ENCODE measurements at regions not wholly inside any gene's neighbourhood (a gene's known extent, or its start where the extent isn't known, plus 50 kb on each side); places are given as distances from the start of the nearest gene placed in this dataset.

DNA sequence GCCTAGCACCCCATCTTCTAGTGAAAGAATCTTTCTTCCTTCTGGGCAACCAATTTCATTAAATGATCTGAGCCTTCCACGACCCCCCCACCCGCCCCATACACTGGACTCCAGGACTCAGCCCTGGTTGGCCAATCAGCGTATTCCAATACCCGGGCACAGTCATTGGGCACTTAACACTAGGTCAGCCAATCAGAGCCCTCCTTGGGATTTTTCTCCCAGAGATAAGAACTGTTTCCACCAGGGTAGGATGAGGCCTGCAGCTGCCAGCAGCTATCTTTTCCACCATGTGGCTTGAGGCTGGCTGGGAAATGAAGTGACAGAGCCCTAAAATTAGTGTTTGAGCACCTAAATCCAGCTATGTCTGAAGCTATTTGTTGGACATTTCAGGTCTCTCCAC lies 418.8 kb downstream of the BCOR start:
- Histone ChIP-seq H3K4me2 (no peak overlapping the region), H3K4me1 (ENCODE audit: control insufficient read depth in 1 of 2, insufficient read depth in 2 of 2, low read depth in 1 of 2, low read length in 1 of 2) (peaks cover 0 to 15% of the 10 kb centered on the region in 2 experiments; a peak in 1 of 4 replicates), H3K9ac (no peak overlapping the region), H3F3A (replicated peaks; ENCODE audit: insufficient read depth) (no peaks in the 10 kb centered on the region), H3K9me2 (no peaks in the 10 kb centered on the region), H2AFZ (ENCODE audit: low read depth) (no peak overlapping the region), H3K9me3 (no peaks in the 10 kb centered on the region), H3K27ac (ENCODE audit: low read depth in 2 of 2, low read length in 1 of 2) (peak overlapping the region in 1 of 2 experiments; percentile 62; a peak in 1 of 4 replicates), H3K36me3 (replicated peaks in 1 of 2; ENCODE audit: control insufficient read depth in 1 of 2, insufficient read depth in 2 of 2, low read length in 1 of 2) (no peaks in the 10 kb centered on the region), H4K20me1 (ENCODE audit: insufficient read depth) (no peaks in the 10 kb centered on the region), H3K27me3 (ENCODE audit: insufficient read depth) (no peaks in the 10 kb centered on the region; the same call in 1 of the 2 replicates), H3K4me3 (ENCODE audit: low read depth in 2 of 2, low read length in 1 of 2) (no peak overlapping the region), H3K79me2 (ENCODE audit: insufficient read depth) (no peaks in the 10 kb centered on the region)
- CTCF ChIA-PET: interaction anchor here (1.3 kb wide), 1 partner anchor 11 kb away, joined by 3 read pairs; no protein-coding TSS in a partner anchor
- peak; percentile 32 for DNase-seq
- TF ChIP-seq PBX3 (IDR thresholded peaks at IDR 0.05) (no peak), RAD21 (IDR thresholded peaks at IDR 0.05; ENCODE audit: low read length) (no peak), RFX5 (IDR thresholded peaks at IDR 0.05; ENCODE audit: low read length) (peak; percentile 67; the same call in 1 of the 2 replicates)
- WGBS (ENCODE audit: low lambda C conversion rate): 39% methylated on average over 4 of the region's 4 CpGs
- POLR2A ChIA-PET: interaction anchor here (0.5 to 1.1 kb wide), 2 partner anchors 9 to 11 kb away, joined by 4 to 5 read pairs; no protein-coding TSS in a partner anchor

DNA sequence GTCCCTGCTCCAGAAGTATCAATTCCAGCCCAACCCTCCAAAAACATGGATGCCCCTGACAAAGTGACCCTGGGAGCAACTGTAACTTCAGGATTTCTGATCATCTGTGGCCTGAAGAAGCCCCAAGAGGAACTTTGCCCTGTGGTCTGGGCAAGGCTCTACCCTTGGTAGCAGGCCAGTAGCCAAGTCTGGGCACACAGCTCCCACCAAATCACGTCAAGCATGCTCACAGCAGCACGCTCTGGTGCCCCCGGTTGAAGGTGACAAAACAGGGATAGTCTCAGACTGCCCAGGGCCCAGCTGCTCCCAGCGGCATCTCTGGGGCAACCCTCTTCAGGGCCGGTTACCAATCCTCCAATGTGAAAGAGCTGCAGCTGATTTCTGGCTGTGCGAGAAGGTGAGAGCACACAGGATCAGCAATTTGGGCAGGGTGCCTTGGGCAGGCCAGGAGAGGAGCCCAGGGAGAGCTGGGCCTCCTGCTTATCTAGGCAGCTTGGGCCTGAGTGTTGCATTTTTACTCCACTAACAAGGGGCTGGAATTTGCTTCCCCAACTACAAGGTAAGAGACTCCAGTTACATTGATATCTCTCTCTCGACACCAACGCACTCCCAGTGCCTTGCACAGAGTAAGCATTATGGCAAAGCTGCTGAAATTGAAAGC lies 418.1 kb downstream of the BCOR start:
- Histone ChIP-seq H3K9me3 (no peaks in the 10 kb centered on the region), H3K27me3 (ENCODE audit: insufficient read depth) (no peaks in the 10 kb centered on the region; the same call in 1 of the 2 replicates), H4K20me1 (ENCODE audit: insufficient read depth) (no peaks in the 10 kb centered on the region), H3K4me3 (ENCODE audit: low read depth in 2 of 2, low read length in 1 of 2) (no peak overlapping the region), H3F3A (replicated peaks; ENCODE audit: insufficient read depth) (no peaks in the 10 kb centered on the region), H3K4me2 (no peak overlapping the region), H3K27ac (ENCODE audit: low read depth in 2 of 2, low read length in 1 of 2) (peak overlapping the region in 1 of 2 experiments; percentile 58; a peak in 1 of 4 replicates), H3K79me2 (ENCODE audit: insufficient read depth) (no peaks in the 10 kb centered on the region), H3K9ac (no peak overlapping the region), H3K9me2 (no peaks in the 10 kb centered on the region), H3K36me3 (replicated peaks in 1 of 2; ENCODE audit: control insufficient read depth in 1 of 2, insufficient read depth in 2 of 2, low read length in 1 of 2) (no peaks in the 10 kb centered on the region), H3K4me1 (ENCODE audit: control insufficient read depth in 1 of 2, insufficient read depth in 2 of 2, low read depth in 1 of 2, low read length in 1 of 2) (peaks cover 0 to 15% of the 10 kb centered on the region in 2 experiments; a peak in 1 of 4 replicates), H2AFZ (ENCODE audit: low read depth) (no peak overlapping the region)
- ChIA-PET CTCF (interaction anchor here (1.3 kb wide), 1 partner anchor 10 kb away, joined by 3 read pairs; no protein-coding TSS in a partner anchor), POLR2A (interaction anchor here (0.5 to 1.1 kb wide), 2 partner anchors 8 to 10 kb away, joined by 4 to 5 read pairs; no protein-coding TSS in a partner anchor)
- 38% methylated on average over 5 of the region's 8 CpGs for WGBS (ENCODE audit: low lambda C conversion rate)
- DNase-seq: no peak
- TF ChIP-seq NFIC (IDR thresholded peaks at IDR 0.05; ENCODE audit: borderline replicate concordance): no peak
- TF ChIP-seq TCF12 (IDR thresholded peaks at IDR 0.05): no peak
- no peak for TF ChIP-seq USF1 (IDR thresholded peaks at IDR 0.05; ENCODE audit: borderline replicate concordance, low read depth)
- TF ChIP-seq GATA2 (CRISPR knock-in tag; IDR thresholded peaks at IDR 0.05): no peak
- no peak for TF ChIP-seq ZBTB33 (IDR thresholded peaks at IDR 0.05; ENCODE audit: borderline replicate concordance, low read depth)
- TF ChIP-seq EP300 (IDR thresholded peaks at IDR 0.05; ENCODE audit: borderline replicate concordance in 1 of 2, low read depth in 1 of 2, low read length in 1 of 2): no peak
- TF ChIP-seq TAF1 (IDR thresholded peaks at IDR 0.05; ENCODE audit: borderline replicate concordance, low read depth, low read length): no peak
- no peak for TF ChIP-seq FOXJ3 (CRISPR knock-in tag; IDR thresholded peaks at IDR 0.05)
- TF ChIP-seq MAX (IDR thresholded peaks at IDR 0.05; ENCODE audit: low read depth): no peak
- no peak for TF ChIP-seq TEAD4 (IDR thresholded peaks at IDR 0.05; ENCODE audit: borderline replicate concordance, insufficient read depth)
- no peak for TF ChIP-seq PBX3 (IDR thresholded peaks at IDR 0.05)
- TF ChIP-seq REST (IDR thresholded peaks at IDR 0.05; ENCODE audit: low read depth, low read length): no peak
- no peak for TF ChIP-seq EZH2phosphoT487 (IDR thresholded peaks at IDR 0.05; ENCODE audit: borderline replicate concordance, low read depth)
- TF ChIP-seq RXRA (IDR thresholded peaks at IDR 0.05; ENCODE audit: borderline replicate concordance, low read depth): no peak
